ENCODE measurements at regions not wholly inside any gene's neighbourhood (a gene's known extent, or its start where the extent isn't known, plus 50 kb on each side); places are given as distances from the start of the nearest gene placed in this dataset.

DNA sequence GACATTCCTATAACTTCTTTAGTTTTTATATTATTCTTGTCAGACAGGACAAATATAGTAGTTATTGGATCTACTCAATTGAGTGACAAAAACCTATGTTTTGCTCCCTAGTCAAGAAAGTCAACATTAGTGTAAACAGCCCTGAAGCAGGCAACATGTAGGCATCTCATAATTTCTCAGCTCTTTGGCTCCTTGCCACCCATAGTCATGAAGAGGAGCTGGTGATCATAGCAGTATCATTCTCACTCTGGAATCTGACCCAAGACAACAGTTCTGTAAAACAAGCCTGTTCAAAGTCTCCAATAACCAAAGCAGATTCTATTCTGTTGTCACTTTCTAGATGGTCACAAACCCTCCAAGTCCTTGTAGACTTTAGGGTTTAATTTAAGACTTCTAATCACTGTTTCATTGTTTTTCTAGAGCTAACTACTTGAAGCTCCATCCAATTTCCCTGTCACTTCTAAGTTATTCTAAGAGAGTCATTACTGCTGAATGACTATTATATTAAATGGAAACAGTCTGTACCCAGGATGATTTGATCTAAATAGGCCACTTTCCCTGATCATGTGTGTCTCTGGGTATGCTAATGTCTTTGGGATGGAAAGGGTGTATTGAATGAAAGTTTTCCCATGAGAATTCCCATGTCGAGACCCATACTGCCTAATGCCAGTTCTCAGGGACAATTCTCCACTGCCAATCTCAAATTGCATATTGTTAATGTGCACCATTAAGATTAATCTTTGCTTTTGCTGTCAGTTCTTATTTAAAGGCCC is 533.3 kb downstream of the ACTL7B start:
- no peak for DNase-seq

DNA sequence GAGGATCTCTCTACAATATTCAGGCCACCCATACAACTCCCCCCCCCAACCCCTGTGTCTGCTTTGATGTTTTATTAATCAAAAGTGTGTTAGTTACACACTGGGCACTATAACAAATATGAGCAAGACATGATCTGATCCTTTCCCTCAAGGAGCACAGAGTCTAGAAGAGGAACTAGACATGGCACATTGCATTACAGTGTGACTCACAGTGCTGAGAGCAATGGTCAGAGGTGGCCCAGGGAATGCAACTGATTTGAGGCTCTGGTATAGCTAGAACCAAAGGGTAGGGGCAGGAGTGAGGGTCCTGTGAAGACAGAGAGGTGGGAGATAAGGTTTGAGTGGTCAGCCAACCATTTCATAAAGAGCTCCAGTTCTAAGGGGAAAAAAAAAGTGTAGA is 539.2 kb downstream of the ACTL7B start:
- no peak for DNase-seq

DNA sequence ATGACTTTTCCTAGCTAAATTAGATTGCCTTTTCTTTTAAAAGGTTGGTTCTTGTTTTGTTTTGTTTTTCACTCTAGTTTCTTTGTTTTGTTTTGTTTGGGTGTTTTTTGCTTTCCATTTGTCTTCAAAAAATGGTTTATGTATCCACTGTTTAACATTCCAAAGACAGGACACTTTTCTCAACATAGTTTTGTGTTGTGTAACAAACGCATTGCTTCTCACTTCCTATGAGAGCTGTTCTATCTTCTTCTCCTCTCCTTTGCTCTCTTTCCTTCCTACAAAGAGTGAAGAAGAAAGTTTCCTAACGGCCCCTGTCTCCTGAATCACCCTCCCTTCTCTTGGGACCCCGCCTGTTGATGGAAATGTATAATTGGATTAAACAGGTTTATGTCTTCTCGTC is 539.7 kb downstream of the ACTL7B start:
- DNase-seq, result no peak

DNA sequence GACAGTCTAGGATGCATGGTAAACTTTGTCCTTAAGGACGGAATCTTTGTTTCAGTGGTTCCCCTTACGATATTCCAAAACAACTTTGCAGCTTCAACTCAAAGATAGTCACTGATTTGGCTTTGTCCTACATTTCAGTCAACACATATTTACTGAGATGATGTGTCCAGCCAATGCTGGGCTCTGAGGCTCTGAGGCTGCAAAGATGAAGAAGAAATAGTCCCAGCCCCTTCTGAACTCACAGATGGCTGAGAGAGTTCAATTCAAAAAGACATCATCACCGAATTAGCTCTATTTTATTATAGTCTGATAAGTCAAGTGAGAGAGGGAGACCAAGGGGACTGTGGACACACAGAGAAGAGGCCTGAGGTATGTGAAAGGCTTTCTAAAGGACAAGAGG is 544.0 kb downstream of the ACTL7B start:
- no peak for DNase-seq

DNA sequence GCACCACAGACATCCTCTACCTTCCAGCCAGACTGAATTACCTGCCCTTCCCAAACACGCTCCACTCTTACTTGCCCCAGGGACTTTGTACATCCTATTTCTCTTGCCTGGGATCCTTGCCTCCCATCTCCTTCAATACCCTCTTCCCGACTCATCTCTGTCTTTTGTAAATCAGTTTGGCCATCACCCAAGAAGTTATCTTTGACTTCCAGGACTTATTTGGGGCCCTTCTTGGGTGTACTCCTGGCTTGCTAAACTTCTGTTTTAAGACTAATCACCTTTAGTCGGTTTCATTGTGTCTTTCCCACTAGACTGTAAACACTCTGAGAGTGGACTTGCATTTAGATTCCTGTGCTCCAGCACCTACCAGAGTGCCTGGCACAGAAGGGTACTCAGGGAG is 545.6 kb downstream of the ACTL7B start:
- DNase-seq, result no peak

DNA sequence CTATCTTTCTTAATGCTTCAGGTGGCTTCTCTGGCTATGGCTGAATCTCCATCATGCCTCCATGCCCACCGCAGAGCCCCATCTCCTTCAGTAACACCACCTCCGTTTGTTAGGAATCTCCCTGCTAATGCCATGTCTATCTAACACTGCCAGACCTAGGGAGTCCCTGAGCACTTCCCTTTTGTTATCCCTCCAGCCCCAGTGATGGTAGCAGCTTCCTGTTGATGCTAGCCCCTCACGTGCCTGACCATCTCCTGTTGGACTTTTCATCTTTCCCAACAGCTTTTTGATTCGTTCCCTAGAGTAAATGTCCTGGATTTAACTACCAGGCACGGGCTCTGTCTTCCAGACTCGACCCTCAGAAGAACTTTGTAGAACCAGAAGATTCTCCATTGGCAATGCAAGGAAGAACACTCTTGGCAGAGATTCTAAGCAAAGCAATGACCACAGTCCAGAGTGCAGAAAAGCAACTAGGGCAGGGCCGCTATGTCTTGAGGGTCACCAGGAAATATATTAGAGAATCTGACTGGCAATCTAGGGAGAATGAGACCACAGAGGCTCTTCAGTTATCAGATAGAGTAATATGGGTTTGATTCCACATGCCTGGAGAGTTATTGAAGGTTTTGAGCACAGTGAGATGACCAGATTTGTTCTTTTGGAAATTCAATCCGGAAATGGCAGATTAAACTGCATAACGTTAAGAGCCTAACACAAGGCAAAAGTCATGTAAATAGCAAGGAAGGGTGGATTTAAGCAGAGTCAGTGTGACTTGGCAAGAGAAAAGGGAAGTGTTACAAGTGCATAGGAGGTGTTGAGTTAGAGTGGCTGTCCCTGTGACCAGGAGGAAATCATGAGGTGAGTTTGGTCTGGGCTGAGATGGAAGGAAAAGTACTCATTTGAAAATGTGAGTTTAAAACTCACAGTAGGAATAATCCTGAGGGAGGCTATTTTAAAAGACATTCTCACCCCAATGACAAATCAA is 555.2 kb downstream of the ACTL7B start:
- DNase-seq, result no peak

DNA sequence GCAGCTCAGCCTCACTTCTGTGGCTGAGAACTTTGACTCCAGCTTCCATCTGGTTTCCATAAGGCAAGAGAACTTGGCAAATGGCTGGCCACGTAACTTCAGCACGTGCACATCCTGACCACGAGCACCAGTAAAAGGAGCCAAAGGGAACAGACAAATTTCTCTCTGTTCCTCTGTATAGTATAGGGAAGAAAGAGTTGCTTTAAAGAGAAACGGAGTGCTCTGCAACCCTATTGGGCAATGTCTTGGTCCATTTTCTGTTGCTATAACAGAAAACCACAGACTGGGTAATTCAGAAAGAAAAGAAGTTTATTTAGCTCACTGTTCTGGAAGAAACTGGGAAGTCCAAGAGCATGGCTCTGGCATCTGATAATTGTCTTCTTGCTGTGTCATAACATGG is 558.7 kb downstream of the ACTL7B start:
- no peak for DNase-seq

DNA sequence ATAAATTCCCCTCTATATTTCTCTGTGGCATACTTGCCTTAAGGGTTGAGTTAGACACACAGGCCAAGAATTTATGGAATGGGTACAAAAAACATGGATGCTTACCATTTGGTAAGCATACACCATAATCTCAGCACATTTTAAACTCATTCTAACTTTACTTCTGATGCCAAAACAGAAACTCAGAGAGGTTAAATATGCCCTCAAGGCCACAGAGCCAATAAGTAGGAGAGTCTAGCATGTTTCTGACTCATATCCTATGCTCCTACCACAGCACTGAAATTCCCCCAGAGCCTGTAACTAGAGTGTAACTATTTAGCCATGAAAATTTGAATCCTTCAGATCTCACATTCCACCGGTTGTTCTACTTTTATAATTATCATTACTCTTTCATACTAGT is 559.7 kb downstream of the ACTL7B start:
- DNase-seq, result no peak

DNA sequence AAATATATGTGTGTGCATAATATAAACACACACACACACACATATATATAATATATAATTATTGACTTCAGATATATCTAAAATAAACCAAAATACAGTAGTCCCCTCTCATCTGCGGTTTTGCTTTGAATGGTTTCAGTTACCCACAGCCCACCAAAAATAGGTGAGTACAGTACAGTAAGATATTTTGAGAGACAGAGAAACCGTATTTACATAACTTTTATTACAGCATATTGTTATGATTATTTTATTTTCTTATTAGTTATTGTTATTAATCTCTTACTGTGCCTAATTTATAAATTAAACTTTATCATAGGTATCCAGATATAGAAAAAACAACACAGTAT is 564.2 kb downstream of the ACTL7B start:
- DNase-seq, result no peak

DNA sequence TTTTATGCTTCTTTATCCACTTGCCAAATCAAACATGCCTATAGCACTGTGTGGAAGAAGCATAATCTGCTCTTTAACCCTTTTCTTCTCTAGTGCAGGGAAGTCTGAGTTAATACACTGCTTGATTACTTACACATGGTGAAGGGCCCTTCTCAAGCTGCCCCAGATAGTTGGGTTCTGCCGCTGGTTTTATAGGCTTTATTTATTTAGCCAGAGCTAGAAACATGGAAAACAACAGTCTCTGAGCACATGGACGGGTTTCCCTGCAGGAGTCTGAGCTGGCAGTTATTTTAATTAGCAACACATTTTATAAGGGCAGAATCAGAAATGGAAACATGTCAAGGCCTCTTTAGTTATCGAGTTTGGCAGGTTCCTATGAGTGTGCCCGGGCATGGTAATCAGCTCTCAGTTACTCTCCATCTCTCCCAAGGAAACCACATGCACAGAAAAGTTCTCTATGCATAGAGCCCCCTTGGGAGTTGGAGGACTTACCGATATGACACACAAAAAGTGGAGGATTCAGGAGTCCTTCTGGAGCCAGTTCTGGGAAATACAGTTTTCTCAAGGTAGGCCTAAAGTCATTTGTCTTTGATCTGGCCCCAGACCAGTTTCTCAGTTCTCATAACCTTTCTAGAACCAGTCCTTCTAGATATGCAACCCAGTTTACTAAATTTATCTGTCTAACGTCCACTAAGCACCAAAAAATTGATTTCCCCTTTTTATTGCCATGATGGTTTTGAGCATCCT is 564.8 kb downstream of the ACTL7B start:
- no peak for DNase-seq

DNA sequence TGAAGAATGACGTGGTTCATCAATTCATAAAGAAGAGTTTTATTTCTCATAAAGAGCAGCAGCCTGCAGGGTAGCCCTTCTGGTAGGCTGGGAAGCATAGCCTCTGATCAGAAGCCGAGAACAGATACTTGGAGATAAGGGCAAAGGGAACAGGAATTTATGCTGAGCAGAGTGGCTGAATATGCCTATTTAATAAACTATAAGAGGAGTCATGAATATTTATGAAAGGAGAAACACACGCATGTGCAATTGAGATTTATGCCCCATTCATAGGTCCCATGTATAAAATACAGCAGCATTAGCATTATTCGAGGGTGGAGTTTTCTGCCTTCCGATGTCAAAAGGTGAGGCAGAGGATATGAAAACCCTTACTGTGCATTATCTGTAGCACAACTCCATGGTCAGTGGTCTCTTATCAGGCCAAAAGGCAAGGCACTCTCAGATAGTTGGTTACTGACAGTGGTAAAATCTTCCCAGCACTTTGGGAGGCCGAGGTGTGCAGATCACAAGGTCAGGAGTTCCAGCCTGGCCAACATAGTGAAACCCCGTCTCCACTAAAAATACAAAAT is 569.1 kb downstream of the ACTL7B start:
- no peak for DNase-seq

DNA sequence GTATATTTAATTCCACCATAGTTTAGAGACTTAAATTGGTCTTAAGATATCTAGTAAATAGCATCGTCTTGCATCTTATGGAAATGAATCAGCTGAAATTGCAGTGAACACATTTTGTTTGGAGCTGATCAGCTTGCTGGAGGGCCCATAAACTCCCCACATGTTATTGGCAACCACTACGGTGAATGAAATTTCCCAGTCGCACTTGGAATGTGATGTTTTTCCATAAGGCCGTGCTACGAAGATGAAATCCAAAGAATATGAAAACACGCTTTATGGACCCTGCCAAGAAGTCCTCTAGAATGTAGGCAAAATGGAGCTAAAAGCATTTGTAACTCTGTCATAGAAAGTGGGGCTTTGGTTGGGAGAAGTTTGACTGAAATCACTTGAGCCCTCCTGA is 572.1 kb downstream of the ACTL7B start:
- DNase-seq, result no peak

DNA sequence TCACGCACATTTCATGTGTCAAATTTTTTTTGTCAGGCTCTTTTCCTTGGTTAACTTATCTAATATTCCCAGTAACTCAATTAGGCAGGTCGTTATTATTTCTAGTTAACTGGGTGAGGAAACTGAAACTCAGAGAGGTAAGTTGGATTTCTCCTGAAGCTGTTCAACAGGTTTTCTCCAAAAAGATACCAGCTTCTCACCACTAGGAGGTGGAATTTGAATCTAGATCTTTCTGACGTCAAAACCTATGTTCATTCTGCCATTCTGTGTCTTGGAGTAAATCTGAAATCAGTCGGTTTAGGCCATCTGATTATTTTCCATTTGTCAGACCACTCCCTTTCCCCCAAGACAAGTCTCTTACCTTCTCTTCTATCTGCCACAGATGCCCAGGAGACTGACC is 572.9 kb downstream of the ACTL7B start:
- no peak for DNase-seq

DNA sequence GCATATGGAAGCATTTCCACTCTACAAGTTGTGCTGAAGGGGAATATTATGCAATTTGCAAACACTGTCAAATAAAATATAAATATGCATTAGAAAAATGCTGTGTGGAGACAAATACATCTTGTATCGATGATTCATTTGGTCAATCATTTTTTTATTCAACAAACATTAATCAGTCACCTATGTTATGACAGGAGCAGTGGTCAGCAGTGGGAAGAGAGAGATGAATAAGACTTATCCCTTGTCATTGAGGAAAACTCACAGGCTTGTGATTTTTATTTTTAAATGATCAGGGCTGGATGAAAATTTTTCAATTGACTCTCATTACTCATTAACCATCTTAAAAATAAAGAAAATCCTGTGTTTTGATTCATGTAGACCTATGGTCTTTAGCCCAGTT is 574.1 kb downstream of the ACTL7B start:
- no peak for DNase-seq

DNA sequence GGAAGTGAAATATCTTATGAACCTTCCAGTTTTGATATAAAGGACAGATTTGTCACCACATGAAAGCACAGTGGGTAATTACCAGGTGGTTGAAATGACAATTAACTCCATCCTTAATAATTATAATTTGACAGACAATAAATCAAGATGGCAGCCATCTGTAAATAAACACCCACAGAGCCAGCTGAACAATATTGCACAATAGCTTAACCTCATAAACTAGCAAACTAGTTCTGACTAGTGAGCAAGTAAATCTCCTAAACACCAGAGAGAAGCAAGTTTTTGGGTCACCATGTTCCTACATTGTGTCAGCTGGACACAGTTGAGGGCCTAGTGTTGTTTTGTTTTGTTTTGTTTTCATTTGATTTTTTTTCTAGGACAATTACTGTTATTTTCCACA is 577.4 kb downstream of the ACTL7B start:
- DNase-seq, result no peak

DNA sequence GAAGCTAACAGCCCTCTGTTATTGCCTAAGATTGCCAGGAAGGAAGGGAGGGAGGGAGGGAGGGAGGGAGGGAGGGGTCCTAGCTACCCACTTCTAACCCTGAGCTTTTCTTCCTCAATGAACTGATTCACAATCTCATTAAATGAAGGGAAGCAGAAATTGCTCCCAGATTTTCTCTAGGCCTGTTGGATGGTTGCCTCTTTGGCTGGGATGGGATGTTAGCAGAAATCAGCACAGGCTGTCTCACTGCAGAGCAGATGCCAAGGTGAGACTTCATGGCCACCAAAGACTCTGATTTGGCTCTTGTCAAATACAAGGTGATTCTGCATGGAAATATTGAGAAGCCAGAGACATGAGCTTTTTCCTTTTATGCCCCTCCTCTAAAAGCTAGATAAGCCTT is 578.6 kb downstream of the ACTL7B start:
- DNase-seq, result no peak

DNA sequence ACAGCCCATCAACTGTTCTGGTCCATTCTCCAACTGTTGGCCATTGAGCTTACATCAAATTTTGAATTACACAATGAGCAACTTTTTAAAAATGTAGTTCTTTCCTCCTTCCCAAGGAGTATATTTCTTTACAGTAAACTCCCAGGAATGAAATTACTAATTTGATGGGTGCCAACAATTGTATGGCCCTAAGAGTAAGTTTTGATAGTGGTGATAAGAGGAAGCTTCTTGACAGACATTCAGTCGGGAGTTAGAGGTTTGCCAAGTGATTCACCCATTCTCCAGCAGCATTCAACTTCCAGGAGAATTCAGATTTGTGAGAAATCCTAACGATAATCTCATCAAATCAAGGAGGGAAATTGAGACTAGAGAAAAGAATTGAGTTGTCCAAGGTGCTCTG is 579.9 kb downstream of the ACTL7B start:
- no peak for DNase-seq

DNA sequence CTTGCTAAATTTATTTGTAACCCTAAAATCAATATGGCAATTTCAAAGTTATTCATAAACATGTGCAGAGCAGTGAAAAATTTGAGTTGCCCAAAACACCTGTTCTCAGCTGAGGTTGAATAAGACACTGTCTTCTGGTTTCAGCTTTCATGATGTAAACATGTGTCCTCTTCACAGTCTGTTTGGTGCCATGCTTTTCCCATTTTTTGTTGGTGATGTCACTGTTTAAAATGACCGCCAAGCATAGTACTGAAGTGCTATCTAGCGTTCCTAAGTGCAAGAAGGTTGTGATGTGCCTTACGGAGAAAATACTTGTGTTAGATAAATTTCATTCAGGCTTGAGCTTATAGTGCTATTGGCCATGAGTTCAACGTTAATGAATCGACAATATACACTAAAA is 580.8 kb downstream of the ACTL7B start:
- no peak for DNase-seq

DNA sequence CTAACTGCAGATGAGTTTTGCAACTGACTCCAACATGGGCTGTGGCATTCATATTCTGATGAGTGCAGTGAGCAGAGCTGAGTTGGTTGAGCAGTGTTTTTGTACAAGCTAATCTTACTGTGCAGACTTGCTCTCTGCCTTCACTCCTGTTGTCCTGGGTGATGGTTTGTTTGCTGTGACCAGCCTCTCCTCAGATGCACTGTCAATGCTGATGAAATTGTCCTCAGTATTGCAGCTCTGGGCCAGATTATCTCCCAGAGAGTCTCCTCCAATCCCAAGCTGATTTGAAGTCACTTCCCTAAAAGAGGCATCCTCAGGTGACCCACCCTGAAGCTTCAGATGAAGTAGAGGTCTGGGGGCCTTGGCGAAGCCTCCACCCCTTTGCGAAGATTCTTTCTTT is 581.8 kb downstream of the ACTL7B start:
- DNase-seq, result no peak

DNA sequence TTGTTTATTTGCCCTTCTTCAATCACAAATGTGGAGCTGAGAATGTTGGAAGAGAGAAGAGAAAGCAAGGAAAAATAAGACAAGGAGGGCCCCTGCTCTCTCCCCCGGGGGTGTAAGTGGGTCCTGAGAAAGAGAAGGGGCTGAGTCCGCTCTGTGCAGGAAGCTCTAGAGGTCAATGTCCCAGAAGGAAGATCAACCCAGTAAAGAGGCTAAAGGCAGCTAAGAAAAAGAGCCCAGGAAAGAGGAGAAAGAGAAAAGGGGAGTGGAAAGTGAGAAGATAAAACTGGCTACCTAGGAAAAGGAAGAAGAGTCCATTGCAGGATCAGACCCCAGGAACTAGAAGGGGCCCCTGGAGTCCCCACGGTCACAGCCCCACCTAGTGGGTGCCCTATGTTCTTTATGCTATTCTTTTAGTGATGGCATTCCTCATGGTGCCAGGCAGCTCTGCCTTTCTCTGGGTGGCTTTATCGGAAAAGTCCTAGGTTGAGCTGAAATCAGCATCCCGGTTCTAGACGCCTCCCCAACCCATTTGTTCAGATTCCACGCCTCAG is 583.4 kb downstream of the ACTL7B start:
- no peak for DNase-seq

DNA sequence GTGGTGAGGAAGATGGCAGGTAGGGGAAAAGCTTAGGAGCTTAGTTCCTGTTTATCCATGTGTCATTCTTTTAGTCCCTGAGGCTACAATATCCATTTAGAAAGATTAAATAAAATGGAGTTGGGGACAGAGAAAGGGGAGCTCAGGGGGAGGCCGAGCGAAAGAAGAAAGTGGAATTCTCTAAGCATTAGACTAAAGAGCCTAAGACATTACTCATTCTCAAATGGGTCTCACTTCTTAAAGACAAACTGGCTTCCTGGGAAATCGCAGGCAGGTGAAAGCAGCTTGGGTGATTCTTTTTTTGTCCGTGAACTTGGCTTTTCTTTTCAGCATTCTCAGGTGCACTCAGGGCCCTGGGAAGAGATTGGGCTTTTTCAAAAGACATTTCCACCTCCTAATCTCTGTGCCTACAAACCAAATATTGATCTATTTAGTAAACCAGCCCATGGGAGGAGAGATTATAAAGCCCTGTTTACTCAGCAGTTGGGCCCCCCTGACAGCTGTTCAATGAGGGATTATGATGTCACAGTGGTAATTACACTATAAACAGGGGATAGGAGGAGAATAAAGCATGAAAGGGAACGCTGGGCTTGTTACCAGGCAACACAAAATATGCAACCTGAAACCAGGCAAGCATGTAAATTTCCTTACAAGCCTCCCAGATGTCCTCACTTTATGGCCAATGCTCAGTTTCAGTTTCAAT is 584.0 kb downstream of the ACTL7B start:
- no peak for DNase-seq

DNA sequence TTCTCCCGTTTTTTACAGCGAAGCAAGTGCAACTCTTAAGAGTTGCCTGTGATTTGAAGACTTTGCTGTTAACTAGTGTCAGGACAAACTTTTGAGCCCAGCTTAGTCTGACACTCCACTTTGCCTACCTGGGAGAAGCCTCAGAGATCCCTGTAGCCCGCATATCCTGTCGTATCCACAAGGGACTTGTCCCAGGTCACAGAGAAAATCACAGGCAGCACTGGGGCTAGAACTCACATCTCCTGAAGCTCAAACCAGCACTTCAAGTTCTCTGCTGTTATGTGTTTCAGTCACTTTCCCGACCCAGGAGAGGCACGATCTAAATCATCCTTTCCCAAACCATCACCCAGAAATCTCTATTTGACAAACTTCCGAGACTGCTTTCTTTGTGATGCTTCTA is 584.5 kb downstream of the ACTL7B start:
- no peak for DNase-seq

All from cerebellar nuclear complex (tissue), 1 donor.